HepG2 (cell line): ENCODE measurements at regions not wholly inside any gene's neighbourhood (a gene's known extent, or its start where the extent isn't known, plus 50 kb on each side); places are given as distances from the start of the nearest gene placed in this dataset.

Experiments used
- ATAC-seq: fragments of 200-7000 bp; cut with Tn5 transposase; 3 replicates; pipeline ENCODE4 v1.9.1; 2020; ENCODE audit warnings: mild to moderate bottlenecking, moderate library complexity
- BruUV-seq: library from RNA; stranded (reverse); fragments of 400-500 nt; replicated peaks from 2 replicates; lab custom pipeline; 2021; lab: Mats Ljungman, UMichigan
- CTCF ChIA-PET: fragments of 300-600 bp; formaldehyde crosslinking; extraction: SDS; loops from one replicate; lab custom pipeline; 2021; ENCODE audit warnings: low total read pairs, inconsistent platforms, low intra/inter-chr PET ratio; lab: Yijun Ruan, JAX
- POLR2A ChIA-PET: fragments of 350-600 bp; sonication (Branson Sonifier 250); formaldehyde crosslinking; loops from one replicate; lab custom pipeline; 2020; ENCODE audit warnings: antibody characterized with exemption, inconsistent platforms; lab: Yijun Ruan, JAX
- DNase-seq: peaks from one replicate; pipeline ENCODE4 v3.0.0-alpha.2; 2015; ENCODE audit warnings: low spot score
- FAIRE-seq: peaks from 3 replicates; lab custom pipeline; 2011; peaks lifted over from hg19 to GRCh38; lab: Jason Lieb, UNC
- H2AFZ ChIP-seq: one replicate; pipeline ENCODE4 v1.6.1; 2011; ENCODE audit warnings: low read length, inconsistent platforms
- H3K27ac ChIP-seq: fragments of 300-600 bp; 3 replicates; pipeline ENCODE4 v1.8.0; 2011; ENCODE audit warnings: mixed run types, mild to moderate bottlenecking, mixed read lengths, low read length, inconsistent platforms; ENCODE audit not compliant: insufficient read depth; ENCODE audit errors: extremely low read length
- H3K27me3 ChIP-seq, 2 experiments: fragments of 200-600 bp in 1 of 2; 2 replicates in 1 of 2; 3 replicates in 1 of 2; pipeline versions ENCODE4 v1.6.0 to v1.8.0; 2011; ENCODE audit warnings: low read length in 2 of 2, mild to moderate bottlenecking in 2 of 2, moderate library complexity in 2 of 2, inconsistent platforms in 1 of 2; ENCODE audit not compliant: insufficient read depth in 2 of 2, control insufficient read depth in 1 of 2
- H3K36me3 ChIP-seq, 2 experiments: fragments of 200-600 bp in 1 of 2; replicated peaks in 1 of 2; 2 replicates in 1 of 2; 3 replicates in 1 of 2; pipeline versions ENCODE4 v1.5.1 to v1.8.0; 2011; ENCODE audit warnings: low read length in 2 of 2, inconsistent platforms in 1 of 2; ENCODE audit not compliant: insufficient read depth in 2 of 2, control insufficient read depth in 1 of 2
- H3K4me1 ChIP-seq: 2 replicates; pipeline ENCODE4 v1.5.1; 2012; ENCODE audit warnings: low read length, inconsistent platforms; ENCODE audit not compliant: insufficient read depth
- H3K4me2 ChIP-seq: 2 replicates; pipeline ENCODE4 v1.6.0; 2011; ENCODE audit warnings: low read depth, low read length, inconsistent platforms
- H3K4me3 ChIP-seq, 3 experiments: fragments of 200-600 bp in 1 of 3; sonication (generic), shearing (Covaris generic) in 1 of 3; replicated peaks in 1 of 3; 2 replicates each; pipeline ENCODE4 v1.5.1; 2011 to 2016; ENCODE audit warnings: low read length in 3 of 3, inconsistent platforms in 2 of 3, low read depth in 2 of 3, mild to moderate bottlenecking in 2 of 3, control low read depth in 1 of 3, mixed read lengths in 1 of 3; ENCODE audit not compliant: insufficient read depth in 1 of 3
- H3K79me2 ChIP-seq: one replicate; pipeline ENCODE4 v1.6.1; 2011; ENCODE audit warnings: low read length, inconsistent platforms; ENCODE audit not compliant: insufficient read depth
- H3K9ac ChIP-seq: 2 replicates; pipeline ENCODE4 v1.6.0; 2011; ENCODE audit warnings: mild to moderate bottlenecking, low read depth, low read length, inconsistent platforms; ENCODE audit not compliant: insufficient read depth
- H3K9me3 ChIP-seq: 2 replicates; pipeline ENCODE4 v1.5.1; 2012; ENCODE audit warnings: mild to moderate bottlenecking, low read length
- H4K20me1 ChIP-seq: 2 replicates; pipeline ENCODE4 v1.6.0; 2011; ENCODE audit warnings: inconsistent platforms, mild to moderate bottlenecking, low read length, moderate library complexity; ENCODE audit not compliant: insufficient read depth
- DR1 ChIP-seq: sonication (generic); formaldehyde crosslinking; IDR thresholded peaks from 2 replicates; pipeline ENCODE4 v1.8.0; 2021; ENCODE audit warnings: mild to moderate bottlenecking, missing genetic modification reagents, inconsistent platforms
- HCFC1 ChIP-seq: fragments of 150-350 bp; IDR thresholded peaks from 2 replicates; pipeline ENCODE4 v1.6.1; 2014; ENCODE audit warnings: low read depth, low read length
- NCOA2 ChIP-seq: sonication (generic); formaldehyde crosslinking; IDR thresholded peaks from 2 replicates; pipeline ENCODE4 v1.8.0; 2022; ENCODE audit warnings: inconsistent platforms
- POLR2A ChIP-seq, 2 experiments: IDR thresholded peaks; 2 replicates each; pipeline ENCODE4 v1.6.1; 2011; ENCODE audit warnings: low read depth in 2 of 2, low read length in 2 of 2, mild to moderate bottlenecking in 1 of 2, moderate library complexity in 1 of 2; ENCODE audit not compliant: insufficient read depth in 1 of 2
- SETDB1 ChIP-seq: sonication (generic); formaldehyde crosslinking; IDR thresholded peaks from 2 replicates; pipeline ENCODE4 v1.5.1; 2020; ENCODE audit warnings: missing genetic modification reagents, mild to moderate bottlenecking, borderline replicate concordance
- TEAD3 ChIP-seq: optimal IDR thresholded peaks from 2 replicates; pipeline ENCODE3; 2016; ENCODE audit warnings: borderline replicate concordance
- ZFYVE20 ChIP-seq: sonication (generic); formaldehyde crosslinking; IDR thresholded peaks from 2 replicates; pipeline ENCODE4 v1.8.0; 2023; ENCODE audit warnings: low read depth, mild to moderate bottlenecking, moderate library complexity, missing genetic modification reagents, borderline replicate concordance
- ZIK1 ChIP-seq: sonication (generic); formaldehyde crosslinking; IDR thresholded peaks from 2 replicates; pipeline ENCODE4 v1.5.0; 2020; ENCODE audit warnings: mild to moderate bottlenecking, low read depth, missing genetic modification reagents, borderline replicate concordance
- ZNF143 ChIP-seq: sonication (generic); formaldehyde crosslinking; IDR thresholded peaks from 2 replicates; pipeline ENCODE4 v1.4.0; 2020; ENCODE audit warnings: missing genetic modification reagents
- ZNF564 ChIP-seq: sonication (generic); formaldehyde crosslinking; IDR thresholded peaks from 2 replicates; pipeline ENCODE4 v1.8.1; 2023; ENCODE audit warnings: mild to moderate bottlenecking, missing genetic modification reagents
- ZNF567 ChIP-seq: sonication (generic); formaldehyde crosslinking; IDR thresholded peaks from 2 replicates; pipeline ENCODE4 v1.8.1; 2023; ENCODE audit warnings: mild to moderate bottlenecking, missing genetic modification reagents, borderline replicate concordance
- ZNF589 ChIP-seq: sonication (generic); formaldehyde crosslinking; conservative IDR thresholded peaks from 2 replicates; pipeline ENCODE4 v1.8.0; 2022; ENCODE audit warnings: mild to moderate bottlenecking, moderate library complexity, missing genetic modification reagents
- WGBS: methylation state at CpG from one replicate; pipeline ENCODE4 v1.1.6; 2017; ENCODE audit warnings: low lambda C conversion rate; 5-methylcytosine and 5-hydroxymethylcytosine counted together
- in situ Hi-C: cut with HindIII; loops from 2 replicates; pipeline ENCODE4 v1.10.0; 2017; ENCODE audit warnings: low pct_unique_long_range_greater_than_20kb; ENCODE audit not compliant: extremely low pct_ligation_motif_present
- intact Hi-C: fragments of 100-400 bp; cut with micrococcal nuclease; formaldehyde crosslinking; loops from one replicate; pipeline ENCODE4 v1.10.0; 2022; ENCODE audit not compliant: unreplicated experiment
- TF ChIP-seq, protein P1 (sequence below): sonication (generic); formaldehyde crosslinking; IDR thresholded peaks from 2 replicates; pipeline ENCODE4 v1.4.0; 2020; ENCODE audit warnings: missing genetic modification reagents
- TF ChIP-seq, protein P2 (sequence below): sonication (generic); formaldehyde crosslinking; IDR thresholded peaks from 2 replicates; pipeline ENCODE4 v1.4.0; 2020; ENCODE audit warnings: mild to moderate bottlenecking, missing genetic modification reagents
- TF ChIP-seq, protein P3 (sequence below), 2 experiments: sonication (generic) in 1 of 2; formaldehyde crosslinking in 1 of 2; IDR thresholded peaks; 2 replicates each; pipeline versions ENCODE4 v1.4.0 to v1.6.1; 2018 to 2020; ENCODE audit warnings: missing genetic modification reagents in 2 of 2, borderline replicate concordance in 1 of 2, low read depth in 1 of 2, mild to moderate bottlenecking in 1 of 2, missing biosample characterization in 1 of 2

DNA sequence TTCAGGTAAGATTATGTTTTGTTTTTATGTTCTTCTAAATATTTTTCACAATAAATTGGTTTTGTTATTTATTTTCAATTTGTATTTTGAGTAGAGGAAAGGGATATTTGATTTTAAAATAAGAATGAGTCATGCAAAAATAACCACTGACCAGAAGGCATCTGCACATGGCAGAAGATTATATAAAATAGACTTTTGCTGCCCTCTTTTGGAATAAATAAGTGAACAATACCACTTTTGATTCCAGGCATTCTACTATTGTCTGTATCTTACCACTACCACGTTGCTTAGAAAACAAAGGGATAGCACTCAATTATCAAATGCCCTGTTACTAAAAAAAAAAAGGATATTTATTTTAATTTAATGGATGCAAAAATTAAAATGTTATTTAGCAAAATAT lies 227.3 kb upstream of the ITGA1 start:
- no peaks in the 10 kb centered on the region for H3K4me1 ChIP-seq
- POLR2A ChIA-PET, result no interaction called here
- in situ Hi-C loops (no loop called here), intact Hi-C loops (no loop called here)
- ATAC-seq, result no peak
- H3K4me2 ChIP-seq, result no peak overlapping the region
- H3K9me3 ChIP-seq, result no peaks in the 10 kb centered on the region
- H3K4me3 ChIP-seq, result no peak overlapping the region
- TF ChIP-seq DR1 (CRISPR knock-in tag), result no peak
- no peak for TF ChIP-seq HCFC1
- TF ChIP-seq ZNF143 (CRISPR knock-in tag), result no peak
- TF ChIP-seq ZNF589, result no peak
- H3K9ac ChIP-seq, result no peak overlapping the region
- no peak for DNase-seq
- H3K27me3 ChIP-seq, result no peaks in the 10 kb centered on the region; a peak in 1 of 5 replicates
- no peaks in the 10 kb centered on the region for H3K36me3 ChIP-seq
- no peak for FAIRE-seq
- CTCF ChIA-PET, result no interaction called here
- no peak overlapping the region for H3K27ac ChIP-seq
- no peaks in the 10 kb centered on the region for H4K20me1 ChIP-seq
- H2AFZ ChIP-seq, result no peak overlapping the region
- BruUV-seq, result no TSS peak
- 3% methylated on average over 1 of the region's 1 CpG for WGBS
- no peaks in the 10 kb centered on the region for H3K79me2 ChIP-seq

DNA sequence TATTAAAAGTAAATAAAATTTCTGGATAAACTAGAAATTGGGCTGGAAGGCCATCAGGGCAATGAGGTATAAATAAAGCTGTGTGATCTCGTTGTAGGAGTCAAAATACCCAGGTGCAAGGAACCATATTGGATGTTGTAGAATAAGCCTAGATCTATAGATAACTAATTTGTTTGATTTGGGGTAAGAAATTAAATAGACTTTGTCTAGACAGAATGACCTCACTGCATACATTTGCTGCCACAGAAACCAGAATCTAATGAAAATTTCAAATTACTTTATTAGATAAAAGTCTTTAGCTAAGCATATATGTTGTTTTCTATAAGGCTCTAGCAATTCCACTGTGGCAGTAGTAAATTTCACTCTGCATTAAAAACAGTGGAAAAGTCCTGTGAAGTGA lies 225.2 kb upstream of the ITGA1 start:
- no peak overlapping the region for H3K4me3 ChIP-seq
- no peak overlapping the region for H2AFZ ChIP-seq
- no peak overlapping the region for H3K27ac ChIP-seq
- H3K9me3 ChIP-seq, result no peaks in the 10 kb centered on the region
- H3K36me3 ChIP-seq, result no peaks in the 10 kb centered on the region
- WGBS, result 0% methylated on average over 1 of the region's 1 CpG
- H3K4me2 ChIP-seq, result no peak overlapping the region
- ChIA-PET POLR2A (no interaction called here), CTCF (no interaction called here)
- H4K20me1 ChIP-seq, result no peaks in the 10 kb centered on the region
- H3K9ac ChIP-seq, result no peak overlapping the region
- no TSS peak for BruUV-seq
- no peaks in the 10 kb centered on the region for H3K4me1 ChIP-seq
- no peak for DNase-seq
- no peaks in the 10 kb centered on the region for H3K27me3 ChIP-seq
- in situ Hi-C loops, result no loop called here
- H3K79me2 ChIP-seq, result no peaks in the 10 kb centered on the region
- intact Hi-C loops, result no loop called here
- ATAC-seq, result no peak
- FAIRE-seq, result no peak
- TF ChIP-seq ZFYVE20 (CRISPR knock-in tag) (no peak), TEAD3 (CRISPR knock-in tag) (no peak), ZNF564 (no peak), ZNF567 (CRISPR knock-in tag) (no peak), POLR2A (IDR thresholded peaks at IDR 0.05; ENCODE audit: insufficient read depth in 1 of 2, low read depth in 2 of 2, low read length in 2 of 2) (no peak), ZIK1 (CRISPR knock-in tag) (no peak), NCOA2 (CRISPR knock-in tag) (no peak), SETDB1 (CRISPR knock-in tag) (no peak)
- TF ChIP-seq, protein P1, sequence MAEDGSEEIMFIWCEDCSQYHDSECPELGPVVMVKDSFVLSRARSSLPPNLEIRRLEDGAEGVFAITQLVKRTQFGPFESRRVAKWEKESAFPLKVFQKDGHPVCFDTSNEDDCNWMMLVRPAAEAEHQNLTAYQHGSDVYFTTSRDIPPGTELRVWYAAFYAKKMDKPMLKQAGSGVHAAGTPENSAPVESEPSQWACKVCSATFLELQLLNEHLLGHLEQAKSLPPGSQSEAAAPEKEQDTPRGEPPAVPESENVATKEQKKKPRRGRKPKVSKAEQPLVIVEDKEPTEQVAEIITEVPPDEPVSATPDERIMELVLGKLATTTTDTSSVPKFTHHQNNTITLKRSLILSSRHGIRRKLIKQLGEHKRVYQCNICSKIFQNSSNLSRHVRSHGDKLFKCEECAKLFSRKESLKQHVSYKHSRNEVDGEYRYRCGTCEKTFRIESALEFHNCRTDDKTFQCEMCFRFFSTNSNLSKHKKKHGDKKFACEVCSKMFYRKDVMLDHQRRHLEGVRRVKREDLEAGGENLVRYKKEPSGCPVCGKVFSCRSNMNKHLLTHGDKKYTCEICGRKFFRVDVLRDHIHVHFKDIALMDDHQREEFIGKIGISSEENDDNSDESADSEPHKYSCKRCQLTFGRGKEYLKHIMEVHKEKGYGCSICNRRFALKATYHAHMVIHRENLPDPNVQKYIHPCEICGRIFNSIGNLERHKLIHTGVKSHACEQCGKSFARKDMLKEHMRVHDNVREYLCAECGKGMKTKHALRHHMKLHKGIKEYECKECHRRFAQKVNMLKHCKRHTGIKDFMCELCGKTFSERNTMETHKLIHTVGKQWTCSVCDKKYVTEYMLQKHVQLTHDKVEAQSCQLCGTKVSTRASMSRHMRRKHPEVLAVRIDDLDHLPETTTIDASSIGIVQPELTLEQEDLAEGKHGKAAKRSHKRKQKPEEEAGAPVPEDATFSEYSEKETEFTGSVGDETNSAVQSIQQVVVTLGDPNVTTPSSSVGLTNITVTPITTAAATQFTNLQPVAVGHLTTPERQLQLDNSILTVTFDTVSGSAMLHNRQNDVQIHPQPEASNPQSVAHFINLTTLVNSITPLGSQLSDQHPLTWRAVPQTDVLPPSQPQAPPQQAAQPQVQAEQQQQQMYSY, result no peak
- TF ChIP-seq, protein P2, sequence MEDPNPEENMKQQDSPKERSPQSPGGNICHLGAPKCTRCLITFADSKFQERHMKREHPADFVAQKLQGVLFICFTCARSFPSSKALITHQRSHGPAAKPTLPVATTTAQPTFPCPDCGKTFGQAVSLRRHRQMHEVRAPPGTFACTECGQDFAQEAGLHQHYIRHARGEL (CRISPR knock-in tag), result no peak
- TF ChIP-seq, protein P3, sequence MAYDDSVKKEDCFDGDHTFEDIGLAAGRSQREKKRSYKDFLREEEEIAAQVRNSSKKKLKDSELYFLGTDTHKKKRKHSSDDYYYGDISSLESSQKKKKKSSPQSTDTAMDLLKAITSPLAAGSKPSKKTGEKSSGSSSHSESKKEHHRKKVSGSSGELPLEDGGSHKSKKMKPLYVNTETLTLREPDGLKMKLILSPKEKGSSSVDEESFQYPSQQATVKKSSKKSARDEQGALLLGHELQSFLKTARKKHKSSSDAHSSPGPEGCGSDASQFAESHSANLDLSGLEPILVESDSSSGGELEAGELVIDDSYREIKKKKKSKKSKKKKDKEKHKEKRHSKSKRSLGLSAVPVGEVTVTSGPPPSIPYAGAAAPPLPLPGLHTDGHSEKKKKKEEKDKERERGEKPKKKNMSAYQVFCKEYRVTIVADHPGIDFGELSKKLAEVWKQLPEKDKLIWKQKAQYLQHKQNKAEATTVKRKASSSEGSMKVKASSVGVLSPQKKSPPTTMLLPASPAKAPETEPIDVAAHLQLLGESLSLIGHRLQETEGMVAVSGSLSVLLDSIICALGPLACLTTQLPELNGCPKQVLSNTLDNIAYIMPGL (CRISPR knock-in tag; IDR thresholded peaks at IDR 0.05; ENCODE audit: borderline replicate concordance in 1 of 2, low read depth in 1 of 2), result no peak
- TF ChIP-seq, all 625 proteins: peak for 0
